ENCODE measurements at regions not wholly inside any gene's neighbourhood (a gene's known extent, or its start where the extent isn't known, plus 50 kb on each side); places are given as distances from the start of the nearest gene placed in this dataset.
"Not testable (repeated sequence)": the region's sequence is repeated elsewhere in the genome, so short reads cannot be mapped to it uniquely, and the experiment has no call there.

DNA sequence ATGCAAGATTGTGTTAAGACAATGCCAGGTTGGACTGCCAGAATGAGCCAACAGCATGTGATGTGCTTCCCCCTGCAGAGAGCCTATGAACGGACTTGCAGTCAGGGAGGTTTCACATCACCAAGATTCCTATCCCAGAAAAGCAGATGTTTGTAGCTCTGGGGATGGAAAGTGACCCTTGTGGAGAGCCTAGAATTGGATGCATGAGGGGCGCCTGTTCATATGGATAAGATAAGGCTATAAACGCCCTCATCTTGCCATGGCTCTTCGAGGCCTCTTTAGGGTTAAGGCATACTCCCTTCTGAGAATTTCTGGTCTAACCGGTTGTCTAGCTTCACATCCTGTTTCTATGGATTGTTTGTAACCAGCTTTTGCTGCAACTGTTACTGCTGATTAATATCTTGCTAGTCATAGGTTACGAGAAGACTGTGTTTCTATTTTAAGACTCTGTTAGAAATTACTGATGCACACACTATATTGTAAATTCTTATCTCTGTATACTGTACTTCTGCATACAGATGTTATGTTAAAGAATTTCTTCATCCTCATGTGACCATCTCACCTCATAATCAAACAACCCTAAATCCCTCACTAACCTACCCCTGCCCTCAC lies 295.8 kb downstream of the PTGER3 start:
- H3K9me3 ChIP-seq (ENCODE audit: control insufficient read depth in 1 of 2, insufficient read depth in 1 of 2, low read length in 2 of 2), result peaks cover 7 to 23% of the 10 kb centered on the region in 2 experiments
- H3K27ac Mint-ChIP-seq; H3K27ac ChIP-seq (ENCODE audit: low read depth in 1 of 2, low read length in 2 of 2); DNase-seq; H3K4me1 Mint-ChIP-seq (ENCODE audit: low read depth); intact Hi-C loops (cut with DNase I, micrococcal nuclease); H3K4me1 ChIP-seq (ENCODE audit: insufficient read depth, low read length); ATAC-seq (ENCODE audit: poor library complexity); H3K36me3 Mint-ChIP-seq (ENCODE audit: low read depth); H3K36me3 ChIP-seq (ENCODE audit: insufficient read depth, low read length); H3K27me3 ChIP-seq (ENCODE audit: control insufficient read depth in 1 of 2, insufficient read depth in 2 of 2, low read length in 2 of 2); H3K4me3 Mint-ChIP-seq; CTCF ChIA-PET; H3K4me3 ChIP-seq (ENCODE audit: low read length); POLR2A ChIA-PET; H3K27me3 Mint-ChIP-seq: not testable (repeated sequence)
- peaks cover 22% of the 10 kb centered on the region for H3K9me3 Mint-ChIP-seq

GRCh38 chr1:70754701-70755100 lies 292.9 kb downstream of the PTGER3 start:
- Histone ChIP-seq H3K27me3 (ENCODE audit: control insufficient read depth in 1 of 2, insufficient read depth in 2 of 2, low read length in 2 of 2) (no peaks in the 10 kb centered on the region), H3K9me3 (ENCODE audit: control insufficient read depth in 1 of 2, insufficient read depth in 1 of 2, low read length in 2 of 2) (peaks cover 0 to 22% of the 10 kb centered on the region in 2 experiments), H3K36me3 (ENCODE audit: insufficient read depth, low read length) (no peaks in the 10 kb centered on the region), H3K4me1 (ENCODE audit: insufficient read depth, low read length) (no peaks in the 10 kb centered on the region), H3K27ac (ENCODE audit: low read depth in 1 of 2, low read length in 2 of 2) (no peak overlapping the region), H3K4me3 (ENCODE audit: low read length) (no peak overlapping the region)
- no peaks in the 10 kb centered on the region for H3K27me3 Mint-ChIP-seq
- peaks cover 6% of the 10 kb centered on the region for H3K9me3 Mint-ChIP-seq
- TF ChIP-seq, protein P1, sequence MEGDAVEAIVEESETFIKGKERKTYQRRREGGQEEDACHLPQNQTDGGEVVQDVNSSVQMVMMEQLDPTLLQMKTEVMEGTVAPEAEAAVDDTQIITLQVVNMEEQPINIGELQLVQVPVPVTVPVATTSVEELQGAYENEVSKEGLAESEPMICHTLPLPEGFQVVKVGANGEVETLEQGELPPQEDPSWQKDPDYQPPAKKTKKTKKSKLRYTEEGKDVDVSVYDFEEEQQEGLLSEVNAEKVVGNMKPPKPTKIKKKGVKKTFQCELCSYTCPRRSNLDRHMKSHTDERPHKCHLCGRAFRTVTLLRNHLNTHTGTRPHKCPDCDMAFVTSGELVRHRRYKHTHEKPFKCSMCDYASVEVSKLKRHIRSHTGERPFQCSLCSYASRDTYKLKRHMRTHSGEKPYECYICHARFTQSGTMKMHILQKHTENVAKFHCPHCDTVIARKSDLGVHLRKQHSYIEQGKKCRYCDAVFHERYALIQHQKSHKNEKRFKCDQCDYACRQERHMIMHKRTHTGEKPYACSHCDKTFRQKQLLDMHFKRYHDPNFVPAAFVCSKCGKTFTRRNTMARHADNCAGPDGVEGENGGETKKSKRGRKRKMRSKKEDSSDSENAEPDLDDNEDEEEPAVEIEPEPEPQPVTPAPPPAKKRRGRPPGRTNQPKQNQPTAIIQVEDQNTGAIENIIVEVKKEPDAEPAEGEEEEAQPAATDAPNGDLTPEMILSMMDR (IDR thresholded peaks at IDR 0.05), result no peak
- no peak for DNase-seq
- no peak overlapping the region for H3K4me3 Mint-ChIP-seq
- ChIA-PET POLR2A (no interaction called here), CTCF (no interaction called here)
- no peak overlapping the region for H3K27ac Mint-ChIP-seq
- no peaks in the 10 kb centered on the region for H3K36me3 Mint-ChIP-seq (ENCODE audit: low read depth)
- ATAC-seq (ENCODE audit: poor library complexity), result no peak
- H3K4me1 Mint-ChIP-seq (ENCODE audit: low read depth), result no peaks in the 10 kb centered on the region
- intact Hi-C loops (cut with DNase I, micrococcal nuclease), result no loop called here

GRCh38 chr1:70760154-70760553 lies 287.5 kb downstream of the PTGER3 start:
- no peaks in the 10 kb centered on the region for H3K36me3 ChIP-seq (ENCODE audit: insufficient read depth, low read length)
- Mint-ChIP-seq H3K4me3 (no peak overlapping the region), H3K36me3 (ENCODE audit: low read depth) (no peaks in the 10 kb centered on the region), H3K27ac (no peak overlapping the region), H3K27me3 (no peaks in the 10 kb centered on the region), H3K4me1 (ENCODE audit: low read depth) (no peaks in the 10 kb centered on the region), H3K9me3 (no peaks in the 10 kb centered on the region)
- no peaks in the 10 kb centered on the region for H3K4me1 ChIP-seq (ENCODE audit: insufficient read depth, low read length)
- H3K27me3 ChIP-seq (ENCODE audit: control insufficient read depth in 1 of 2, insufficient read depth in 2 of 2, low read length in 2 of 2), result no peaks in the 10 kb centered on the region
- TF ChIP-seq, protein P1 (IDR thresholded peaks at IDR 0.05), result no peak
- ATAC-seq (ENCODE audit: poor library complexity) (no peak), DNase-seq (no peak)
- ChIA-PET CTCF (no interaction called here), POLR2A (no interaction called here)
- intact Hi-C loops (cut with DNase I, micrococcal nuclease), result no loop called here
- H3K27ac ChIP-seq (ENCODE audit: low read depth in 1 of 2, low read length in 2 of 2), result no peak overlapping the region
- peaks cover 0 to 3% of the 10 kb centered on the region in 2 experiments for H3K9me3 ChIP-seq (ENCODE audit: control insufficient read depth in 1 of 2, insufficient read depth in 1 of 2, low read length in 2 of 2)
- no peak overlapping the region for H3K4me3 ChIP-seq (ENCODE audit: low read length)

GRCh38 chr1:70762386-70762785 lies 285.2 kb downstream of the PTGER3 start:
- Mint-ChIP-seq H3K4me3 (no peak overlapping the region), H3K9me3 (no peaks in the 10 kb centered on the region), H3K27me3 (no peaks in the 10 kb centered on the region), H3K4me1 (ENCODE audit: low read depth) (no peaks in the 10 kb centered on the region), H3K27ac (no peak overlapping the region), H3K36me3 (ENCODE audit: low read depth) (no peaks in the 10 kb centered on the region)
- TF ChIP-seq, protein P1 (IDR thresholded peaks at IDR 0.05), result no peak
- Histone ChIP-seq H3K27me3 (ENCODE audit: control insufficient read depth in 1 of 2, insufficient read depth in 2 of 2, low read length in 2 of 2) (no peaks in the 10 kb centered on the region), H3K36me3 (ENCODE audit: insufficient read depth, low read length) (no peaks in the 10 kb centered on the region), H3K27ac (ENCODE audit: low read depth in 1 of 2, low read length in 2 of 2) (no peak overlapping the region), H3K4me3 (ENCODE audit: low read length) (no peak overlapping the region), H3K4me1 (ENCODE audit: insufficient read depth, low read length) (no peaks in the 10 kb centered on the region), H3K9me3 (ENCODE audit: control insufficient read depth in 1 of 2, insufficient read depth in 1 of 2, low read length in 2 of 2) (peaks cover 0 to 3% of the 10 kb centered on the region in 2 experiments)
- ATAC-seq (ENCODE audit: poor library complexity) (no peak), DNase-seq (no peak)
- ChIA-PET CTCF (no interaction called here), POLR2A (no interaction called here)
- intact Hi-C loops (cut with DNase I, micrococcal nuclease), result no loop called here

All from CD4-positive, alpha-beta T cell (primary cell).